LNCAP (cell line): ENCODE measurements at regions not wholly inside any gene's neighbourhood (a gene's known extent, or its start where the extent isn't known, plus 50 kb on each side); places are given as distances from the start of the nearest gene placed in this dataset.

ENCODE experiments used
- TF ChIP-seq, protein P1 (sequence below): fragments of 450-650 bp; IDR thresholded peaks from 2 replicates; pipeline ENCODE4 v1.5.1; 2017; ENCODE audit warnings: mild to moderate bottlenecking

GRCh38 chr16:86300746-86301481, 209.4 kb upstream of the FOXF1 start:
- TF ChIP-seq, protein P1, sequence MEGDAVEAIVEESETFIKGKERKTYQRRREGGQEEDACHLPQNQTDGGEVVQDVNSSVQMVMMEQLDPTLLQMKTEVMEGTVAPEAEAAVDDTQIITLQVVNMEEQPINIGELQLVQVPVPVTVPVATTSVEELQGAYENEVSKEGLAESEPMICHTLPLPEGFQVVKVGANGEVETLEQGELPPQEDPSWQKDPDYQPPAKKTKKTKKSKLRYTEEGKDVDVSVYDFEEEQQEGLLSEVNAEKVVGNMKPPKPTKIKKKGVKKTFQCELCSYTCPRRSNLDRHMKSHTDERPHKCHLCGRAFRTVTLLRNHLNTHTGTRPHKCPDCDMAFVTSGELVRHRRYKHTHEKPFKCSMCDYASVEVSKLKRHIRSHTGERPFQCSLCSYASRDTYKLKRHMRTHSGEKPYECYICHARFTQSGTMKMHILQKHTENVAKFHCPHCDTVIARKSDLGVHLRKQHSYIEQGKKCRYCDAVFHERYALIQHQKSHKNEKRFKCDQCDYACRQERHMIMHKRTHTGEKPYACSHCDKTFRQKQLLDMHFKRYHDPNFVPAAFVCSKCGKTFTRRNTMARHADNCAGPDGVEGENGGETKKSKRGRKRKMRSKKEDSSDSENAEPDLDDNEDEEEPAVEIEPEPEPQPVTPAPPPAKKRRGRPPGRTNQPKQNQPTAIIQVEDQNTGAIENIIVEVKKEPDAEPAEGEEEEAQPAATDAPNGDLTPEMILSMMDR, result no peak

DNA sequence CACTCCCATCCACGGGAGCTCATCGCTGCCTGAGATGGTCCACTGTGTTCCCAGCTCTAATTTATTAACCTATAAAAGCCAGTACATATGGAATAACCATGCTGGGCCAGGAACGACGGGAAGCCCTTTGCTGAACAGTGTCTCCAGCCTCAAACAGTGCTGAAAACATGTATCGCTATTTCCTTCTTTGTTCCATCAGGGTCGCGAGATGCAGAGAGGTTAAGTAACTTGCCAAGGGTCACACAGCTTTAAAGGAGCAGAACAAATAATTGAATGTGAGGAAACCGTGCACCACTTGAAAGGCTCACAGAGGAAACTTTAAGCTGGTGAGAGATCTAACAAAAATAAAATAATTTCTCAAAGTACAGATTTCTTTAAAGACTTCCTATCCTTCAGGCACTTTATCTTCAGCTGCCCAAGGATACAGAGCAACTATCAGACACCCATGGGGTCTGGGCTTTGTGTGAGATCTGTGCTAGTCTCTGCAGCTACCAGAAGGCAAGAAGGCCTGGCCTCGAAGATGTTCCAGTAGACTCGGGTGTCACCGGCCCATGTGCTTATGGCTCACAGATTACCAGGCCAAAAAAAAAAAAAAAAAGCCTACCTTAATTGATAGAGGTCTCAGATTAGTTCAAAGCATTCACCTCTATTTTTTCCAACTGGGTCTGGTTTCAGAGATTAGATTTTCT, 207.8 kb upstream of the FOXF1 start:
- TF ChIP-seq, protein P1, result no peak

GRCh38 chr16:86303787-86304678, 206.3 kb upstream of the FOXF1 start:
- TF ChIP-seq, protein P1, result no peak

GRCh38 chr16:86304868-86305267, 205.5 kb upstream of the FOXF1 start:
- TF ChIP-seq, protein P1, result no peak

- TF ChIP-seq, protein P1, result no peak
Measured at GRCh38 chr16:86305440-86305839, 204.9 kb upstream of the FOXF1 start.

GRCh38 chr16:86306011-86306644, 204.2 kb upstream of the FOXF1 start:
- TF ChIP-seq, protein P1, result no peak
